Medulla oblongata (tissue), 1 donor: ENCODE measurements at regions not wholly inside any gene's neighbourhood (a gene's known extent, or its start where the extent isn't known, plus 50 kb on each side); places are given as distances from the start of the nearest gene placed in this dataset.
"Not testable (repeated sequence)": the region's sequence is repeated elsewhere in the genome, so short reads cannot be mapped to it uniquely, and the experiment has no call there.

Experiments used
- DNase-seq: peaks from one replicate; pipeline ENCODE4 v3.0.0-alpha.2; 2015; ENCODE audit errors: extremely low spot score

- DNase-seq, result no peak
Measured at GRCh38 chr5:123950701-123951581, 439.0 kb downstream of the CSNK1G3 start.

- DNase-seq, result no peak
Measured at GRCh38 chr5:123949807-123950340, 437.9 kb downstream of the CSNK1G3 start.

- DNase-seq, result no peak
Measured at GRCh38 chr5:123949043-123949804, 437.2 kb downstream of the CSNK1G3 start.

GRCh38 chr5:123947797-123948196 lies 435.8 kb downstream of the CSNK1G3 start:
- no peak for DNase-seq

- DNase-seq, result no peak
Measured at GRCh38 chr5:123945548-123945947, 433.6 kb downstream of the CSNK1G3 start.

GRCh38 chr5:123943151-123943550 lies 431.2 kb downstream of the CSNK1G3 start:
- no peak for DNase-seq

- DNase-seq, result no peak
Measured at GRCh38 chr5:123940416-123940815, 428.4 kb downstream of the CSNK1G3 start.

GRCh38 chr5:123937230-123937629 lies 425.3 kb downstream of the CSNK1G3 start:
- DNase-seq, result peak; percentile 27

GRCh38 chr5:123936548-123936947 lies 424.6 kb downstream of the CSNK1G3 start:
- DNase-seq, result no peak

GRCh38 chr5:123933812-123934211 lies 421.8 kb downstream of the CSNK1G3 start:
- not testable (repeated sequence) for DNase-seq

GRCh38 chr5:123929055-123929474 lies 417.1 kb downstream of the CSNK1G3 start:
- DNase-seq, result no peak

- no peak for DNase-seq
Measured at GRCh38 chr5:123928401-123928800, 416.4 kb downstream of the CSNK1G3 start.

GRCh38 chr5:123921193-123921592 lies 409.2 kb downstream of the CSNK1G3 start:
- DNase-seq, result no peak

GRCh38 chr5:123916345-123917121 lies 404.6 kb downstream of the CSNK1G3 start:
- no peak for DNase-seq

- no peak for DNase-seq
Measured at GRCh38 chr5:123914333-123914732, 402.4 kb downstream of the CSNK1G3 start.

GRCh38 chr5:123907349-123907748 lies 395.4 kb downstream of the CSNK1G3 start:
- no peak for DNase-seq

- no peak for DNase-seq
Measured at GRCh38 chr5:123906698-123907295, 394.8 kb downstream of the CSNK1G3 start.

GRCh38 chr5:123885081-123885480 lies 373.1 kb downstream of the CSNK1G3 start:
- DNase-seq, result no peak

GRCh38 chr5:123882965-123883345 lies 371.0 kb downstream of the CSNK1G3 start:
- no peak for DNase-seq

- DNase-seq, result no peak
Measured at GRCh38 chr5:123882319-123882964, 370.5 kb downstream of the CSNK1G3 start.

- no peak for DNase-seq
Measured at GRCh38 chr5:123881759-123882244, 369.8 kb downstream of the CSNK1G3 start.
